Spleen (tissue), 11 donors: ENCODE measurements at regions not wholly inside any gene's neighbourhood (a gene's known extent, or its start where the extent isn't known, plus 50 kb on each side); places are given as distances from the start of the nearest gene placed in this dataset.

Experiments
- DNase-seq: peaks from one replicate; pipeline ENCODE4 v3.0.0-alpha.2; 2020
- H3K27ac ChIP-seq, 8 donors: fragments of 200-600 bp; sonication (generic) in 7 of 8; 1 replicate in 4 of 8; 2 replicates in 4 of 8; pipeline versions ENCODE4 v1.5.0 to v1.8.0; 2016 to 2021; ENCODE audit warnings: inconsistent platforms in 4 of 8, mild to moderate bottlenecking in 4 of 8, moderate library complexity in 1 of 8
- H3K27me3 ChIP-seq, 7 donors: fragments of 200-600 bp; sonication (generic) in 6 of 7; replicated peaks in 1 of 7; 1 replicate in 4 of 7; 2 replicates in 3 of 7; pipeline versions ENCODE4 v1.5.0 to v1.8.0; 2016 to 2021; ENCODE audit warnings: inconsistent platforms in 3 of 7, mild to moderate bottlenecking in 1 of 7
- H3K36me3 ChIP-seq, 6 donors: fragments of 200-600 bp; sonication (generic) in 5 of 6; 1 replicate in 4 of 6; 2 replicates in 2 of 6; pipeline versions ENCODE4 v1.5.0 to v1.8.0; 2016 to 2021; ENCODE audit warnings: inconsistent platforms in 2 of 6
- H3K4me1 ChIP-seq, 6 donors: fragments of 200-600 bp; sonication (generic) in 5 of 6; 1 replicate in 3 of 6; 2 replicates in 3 of 6; pipeline versions ENCODE4 v1.5.0 to v1.8.0; 2016 to 2021; ENCODE audit warnings: inconsistent platforms in 3 of 6
- H3K4me3 ChIP-seq, 8 donors: fragments of 200-600 bp; sonication (generic) in 7 of 8; 1 replicate in 4 of 8; 2 replicates in 4 of 8; pipeline versions ENCODE4 v1.5.0 to v1.8.0; 2016 to 2021; ENCODE audit warnings: inconsistent platforms in 4 of 8, mild to moderate bottlenecking in 4 of 8, moderate library complexity in 2 of 8
- H3K9me3 ChIP-seq, 8 donors: fragments of 200-600 bp; sonication (generic) in 7 of 8; 1 replicate in 4 of 8; 2 replicates in 4 of 8; pipeline versions ENCODE4 v1.5.0 to v1.8.0; 2016 to 2021; ENCODE audit warnings: inconsistent platforms in 4 of 8
- POLR2A ChIP-seq, 3 donors: fragments of 450-650 bp; IDR thresholded peaks; one replicate each; pipeline ENCODE4 v1.5.1; 2017; ENCODE audit warnings: antibody characterized with exemption in 3 of 3, mild to moderate bottlenecking in 1 of 3
- POLR2AphosphoS5 ChIP-seq, 3 donors: sonication (generic); formaldehyde crosslinking; IDR thresholded peaks; one replicate each; pipeline ENCODE4 v1.5.1; 2017; ENCODE audit warnings: antibody characterized with exemption in 3 of 3
- WGBS, 5 donors: extraction: QIAGEN DNeasy Blood & Tissue Kit in 3 of 5; methylation state at CpG; one replicate each; pipeline versions ENCODE4 v1.1.5 to v1.1.7; 2013 to 2018; 5-methylcytosine and 5-hydroxymethylcytosine counted together
- intact Hi-C: fragments of 100-400 bp; cut with DNase I; formaldehyde crosslinking; loops from one replicate; pipeline ENCODE4 v1.15.0; 2023; ENCODE audit warnings: low total_unique reads
- TF ChIP-seq, protein P1 (sequence below), 11 experiments: fragments of 200-600 bp in 7 of 11; fragments of 450-650 bp in 4 of 11; sonication (generic) in 4 of 11; IDR thresholded peaks in 8 of 11; conservative IDR thresholded peaks in 3 of 11; 1 replicate in 7 of 11; 2 replicates in 4 of 11; pipeline versions ENCODE4 v1.4.0 to v1.8.0; 2016 to 2021; ENCODE audit warnings: antibody characterized with exemption in 11 of 11, inconsistent platforms in 4 of 11, mild to moderate bottlenecking in 1 of 11
- donor health status: healthy with polysubstance abuse.
- donor health status: DM: no; HTN: no; CAD: no; lungs with moderate emphysema.
- donor health status: DM: no; HTN: no; CAD: no.
- donor health status: Bipolar disorder and iron deficiency.
- donor health status: healthy.
- donor health status: DM: no; HTN: no; CAD: no.
- donor health status: DM: yes; HTN: yes; CAD: no.

DNA sequence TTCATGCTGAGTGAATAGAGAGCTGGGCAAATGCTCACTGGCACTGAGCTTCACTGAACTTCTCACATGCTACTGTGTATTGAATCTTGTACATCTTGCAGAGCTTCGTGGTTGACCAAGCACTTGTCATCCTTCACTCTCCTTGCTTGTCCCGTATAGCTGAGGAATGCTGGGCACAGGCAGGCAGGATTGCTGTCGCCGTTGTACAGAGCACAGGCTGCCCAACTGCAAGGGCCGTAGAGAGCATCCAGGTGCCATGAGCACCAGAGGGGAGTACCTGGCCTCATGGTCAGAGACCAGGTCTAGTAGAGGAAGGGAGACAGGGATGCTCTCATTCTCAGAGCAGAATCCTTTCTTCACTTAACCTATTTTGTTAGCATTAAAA, 99.8 kb upstream of the RET start:
- no peaks in the 10 kb centered on the region for H3K4me1 ChIP-seq
- no peak overlapping the region for H3K4me3 ChIP-seq
- WGBS, 5 donors, result 70 to 86% (median 82%) methylated on average over 5 of the region's 5 CpGs
- TF ChIP-seq POLR2A (IDR thresholded peaks at IDR 0.05) (no peak), POLR2AphosphoS5 (IDR thresholded peaks at IDR 0.05) (no peak)
- TF ChIP-seq, protein P1, sequence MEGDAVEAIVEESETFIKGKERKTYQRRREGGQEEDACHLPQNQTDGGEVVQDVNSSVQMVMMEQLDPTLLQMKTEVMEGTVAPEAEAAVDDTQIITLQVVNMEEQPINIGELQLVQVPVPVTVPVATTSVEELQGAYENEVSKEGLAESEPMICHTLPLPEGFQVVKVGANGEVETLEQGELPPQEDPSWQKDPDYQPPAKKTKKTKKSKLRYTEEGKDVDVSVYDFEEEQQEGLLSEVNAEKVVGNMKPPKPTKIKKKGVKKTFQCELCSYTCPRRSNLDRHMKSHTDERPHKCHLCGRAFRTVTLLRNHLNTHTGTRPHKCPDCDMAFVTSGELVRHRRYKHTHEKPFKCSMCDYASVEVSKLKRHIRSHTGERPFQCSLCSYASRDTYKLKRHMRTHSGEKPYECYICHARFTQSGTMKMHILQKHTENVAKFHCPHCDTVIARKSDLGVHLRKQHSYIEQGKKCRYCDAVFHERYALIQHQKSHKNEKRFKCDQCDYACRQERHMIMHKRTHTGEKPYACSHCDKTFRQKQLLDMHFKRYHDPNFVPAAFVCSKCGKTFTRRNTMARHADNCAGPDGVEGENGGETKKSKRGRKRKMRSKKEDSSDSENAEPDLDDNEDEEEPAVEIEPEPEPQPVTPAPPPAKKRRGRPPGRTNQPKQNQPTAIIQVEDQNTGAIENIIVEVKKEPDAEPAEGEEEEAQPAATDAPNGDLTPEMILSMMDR (IDR thresholded peaks at IDR 0.05 in 8 of 11, conservative IDR thresholded peaks at IDR 0.05 in 3 of 11), result no peak
- no peak overlapping the region for H3K27ac ChIP-seq
- H3K36me3 ChIP-seq, result no peaks in the 10 kb centered on the region
- peak; percentile 50 for DNase-seq
- intact Hi-C loops, result no loop called here
- H3K9me3 ChIP-seq, result no peaks in the 10 kb centered on the region
- H3K27me3 ChIP-seq, result no peaks in the 10 kb centered on the region

DNA sequence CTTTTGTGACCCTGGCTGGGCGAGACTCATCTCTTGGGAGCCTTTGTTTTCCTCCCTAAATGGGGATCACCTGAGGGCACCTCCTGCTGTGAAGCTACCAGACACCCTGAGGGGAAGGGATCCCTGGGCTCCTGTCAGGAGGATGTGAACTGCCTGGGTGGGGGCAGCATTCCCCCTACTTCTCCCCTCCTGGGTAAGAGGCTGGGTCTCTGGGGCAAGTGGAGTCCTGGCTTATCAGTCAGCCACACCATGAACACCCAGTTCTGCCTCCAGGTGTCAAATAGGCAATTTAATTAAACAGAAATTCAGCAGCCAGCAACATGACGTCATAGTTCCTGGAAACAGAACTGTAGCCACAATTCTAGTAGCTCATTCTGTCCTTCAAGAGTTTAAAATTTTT, 97.7 kb upstream of the RET start:
- intact Hi-C loops, result no loop called here
- TF ChIP-seq, protein P1 (IDR thresholded peaks at IDR 0.05 in 8 of 11, conservative IDR thresholded peaks at IDR 0.05 in 3 of 11), result no peak
- TF ChIP-seq POLR2A (IDR thresholded peaks at IDR 0.05) (no peak), POLR2AphosphoS5 (IDR thresholded peaks at IDR 0.05) (no peak)
- Histone ChIP-seq H3K27ac (no peak overlapping the region), H3K27me3 (no peaks in the 10 kb centered on the region), H3K4me1 (no peaks in the 10 kb centered on the region), H3K4me3 (no peak overlapping the region), H3K36me3 (no peaks in the 10 kb centered on the region), H3K9me3 (no peaks in the 10 kb centered on the region)
- 53 to 61% (median 59%) methylated on average over 2 of the region's 2 CpGs for WGBS, 5 donors
- no peak for DNase-seq

DNA sequence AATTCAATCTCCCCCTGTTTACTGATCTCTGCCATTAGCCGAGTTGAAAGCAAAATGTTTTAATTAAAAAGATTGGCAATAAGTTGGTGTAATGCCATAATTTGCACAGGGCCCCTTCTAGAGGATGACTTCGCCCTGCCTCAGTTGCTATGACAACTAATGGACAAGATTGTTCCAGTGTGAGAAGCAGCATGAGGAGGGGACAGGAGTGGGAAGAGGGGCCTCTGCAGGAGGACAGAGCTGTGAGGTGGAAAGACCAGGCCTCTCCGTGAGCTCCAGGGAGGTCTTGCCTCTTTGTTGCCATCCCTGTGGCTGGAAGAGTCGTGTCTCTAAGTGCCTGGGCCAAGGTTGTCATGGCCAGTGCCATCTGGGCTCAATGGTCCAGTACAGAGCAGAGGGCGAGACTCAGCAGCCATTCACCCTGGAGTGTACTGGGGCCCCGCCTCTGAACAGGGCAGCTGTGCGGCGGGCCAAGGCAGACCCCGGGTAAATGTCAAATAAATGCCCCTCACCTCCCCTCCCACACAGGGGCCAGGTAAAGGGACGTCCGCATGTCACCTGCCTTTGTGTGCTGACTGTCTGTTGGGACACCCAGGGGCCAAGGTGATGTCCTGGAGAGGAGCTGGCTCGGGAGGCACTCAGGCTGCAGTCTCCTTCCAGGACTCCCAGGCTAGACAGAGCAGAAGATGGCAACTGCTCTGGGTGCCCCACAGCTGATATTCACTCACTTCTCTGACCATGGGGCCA, 97.0 kb upstream of the RET start:
- Histone ChIP-seq H3K27me3 (no peaks in the 10 kb centered on the region), H3K36me3 (no peaks in the 10 kb centered on the region), H3K4me3 (no peak overlapping the region), H3K27ac (no peak overlapping the region), H3K4me1 (no peaks in the 10 kb centered on the region), H3K9me3 (no peaks in the 10 kb centered on the region)
- intact Hi-C loops, result no loop called here
- WGBS, 5 donors, result 69 to 89% (median 84%) methylated on average over 5 to 12 of the region's 12 CpGs
- TF ChIP-seq, protein P1 (IDR thresholded peaks at IDR 0.05 in 8 of 11, conservative IDR thresholded peaks at IDR 0.05 in 3 of 11), result no peak
- TF ChIP-seq POLR2A (IDR thresholded peaks at IDR 0.05) (no peak), POLR2AphosphoS5 (IDR thresholded peaks at IDR 0.05) (no peak)
- DNase-seq, result peak; percentile 62

DNA sequence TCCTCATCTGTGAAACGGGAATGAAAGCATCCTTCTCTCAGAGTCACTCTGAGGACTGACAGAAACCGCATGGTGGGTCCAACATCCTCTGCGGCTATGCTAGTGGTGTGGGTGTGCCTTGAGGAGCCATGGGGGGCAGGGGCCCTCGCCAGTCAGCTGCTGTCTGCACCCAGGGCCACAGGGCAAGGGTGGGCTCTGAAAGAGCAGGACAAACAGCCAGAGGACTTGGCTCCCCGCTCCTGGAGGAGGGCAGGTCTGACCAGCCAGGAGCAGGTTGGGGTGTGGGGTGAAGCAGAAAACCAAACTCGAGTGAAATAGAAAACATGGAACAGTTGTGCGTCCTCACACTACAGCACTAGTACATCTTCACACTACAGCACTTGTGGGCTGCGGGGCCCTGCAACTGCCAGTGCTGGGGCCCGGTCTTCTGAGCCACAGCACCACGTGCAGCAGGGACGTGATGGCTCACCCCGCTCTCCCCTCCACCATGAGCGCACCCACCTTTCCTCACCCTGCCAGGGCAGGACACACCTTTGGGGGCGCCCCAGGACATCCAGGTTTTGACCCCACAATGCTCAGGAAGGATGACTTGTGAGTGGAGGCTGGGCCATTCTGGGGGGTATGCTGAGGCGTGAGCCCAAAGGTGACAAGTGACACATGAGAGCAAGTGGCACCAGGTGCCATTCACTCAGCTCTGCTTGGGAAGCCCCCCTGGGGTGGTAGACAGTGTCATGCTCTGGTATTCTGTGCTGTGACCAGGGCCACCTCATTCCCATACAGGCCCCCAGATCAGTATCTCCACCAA, 96.1 kb upstream of the RET start:
- H3K36me3 ChIP-seq, result no peaks in the 10 kb centered on the region
- intact Hi-C loops, result no loop called here
- no peaks in the 10 kb centered on the region for H3K27me3 ChIP-seq
- TF ChIP-seq POLR2AphosphoS5 (IDR thresholded peaks at IDR 0.05) (no peak), POLR2A (IDR thresholded peaks at IDR 0.05) (no peak)
- TF ChIP-seq, protein P1 (IDR thresholded peaks at IDR 0.05 in 8 of 11, conservative IDR thresholded peaks at IDR 0.05 in 3 of 11), result no peak
- no peaks in the 10 kb centered on the region for H3K4me1 ChIP-seq
- no peak overlapping the region for H3K27ac ChIP-seq
- H3K4me3 ChIP-seq, result no peak overlapping the region
- DNase-seq, result peak; percentile 65
- H3K9me3 ChIP-seq, result no peaks in the 10 kb centered on the region
- WGBS, 5 donors, result 82 to 94% (median 86%) methylated on average over 9 to 15 of the region's 15 CpGs
